Transverse colon (tissue), 4 donors: ENCODE measurements at regions not wholly inside any gene's neighbourhood (a gene's known extent, or its start where the extent isn't known, plus 50 kb on each side); places are given as distances from the start of the nearest gene placed in this dataset.
"Not testable (repeated sequence)": the region's sequence is repeated elsewhere in the genome, so short reads cannot be mapped to it uniquely, and the experiment has no call there.

Experiments
- DNase-seq: peaks from one replicate; pipeline ENCODE4 v3.0.0-alpha.2; 2019
- H3K27ac ChIP-seq, 4 donors: fragments of 200-600 bp; sonication (generic); 2 replicates each; pipeline ENCODE4 v1.5.1; 2016 to 2018; ENCODE audit warnings: inconsistent platforms in 4 of 4
- H3K27me3 ChIP-seq: fragments of 200-600 bp; sonication (generic); 2 replicates; pipeline ENCODE4 v1.5.1; 2017; ENCODE audit warnings: inconsistent platforms
- H3K36me3 ChIP-seq, 4 donors: fragments of 200-600 bp; sonication (generic); 2 replicates each; pipeline ENCODE4 v1.5.1; 2017 to 2019; ENCODE audit warnings: inconsistent platforms in 4 of 4
- H3K4me1 ChIP-seq, 4 donors: fragments of 200-600 bp; sonication (generic); 2 replicates each; pipeline ENCODE4 v1.5.1; 2017 to 2020; ENCODE audit warnings: inconsistent platforms in 4 of 4
- H3K4me3 ChIP-seq, 4 donors: fragments of 200-600 bp; sonication (generic); 1 replicate in 1 of 4; 2 replicates in 3 of 4; pipeline versions ENCODE4 v1.5.1 to v1.6.1; 2017 to 2019; ENCODE audit warnings: inconsistent platforms in 4 of 4
- H3K9me3 ChIP-seq, 2 donors: fragments of 200-600 bp; sonication (generic); 2 replicates each; pipeline ENCODE4 v1.5.1; 2017 to 2019; ENCODE audit warnings: inconsistent platforms in 2 of 2
- CTCF ChIP-seq, 5 experiments: fragments of 200-600 bp in 3 of 5; fragments of 450-650 bp in 2 of 5; sonication (generic) in 3 of 5; IDR thresholded peaks; 1 replicate in 2 of 5; 2 replicates in 3 of 5; pipeline ENCODE4 v1.5.1; 2016 to 2017; ENCODE audit warnings: antibody characterized with exemption in 5 of 5, inconsistent platforms in 3 of 5, mild to moderate bottlenecking in 2 of 5, moderate library complexity in 1 of 5
- EP300 ChIP-seq: sonication (generic); formaldehyde crosslinking; IDR thresholded peaks from one replicate; pipeline ENCODE4 v1.6.1; 2017; ENCODE audit warnings: antibody characterized with exemption, low read depth
- POLR2A ChIP-seq: fragments of 450-650 bp; IDR thresholded peaks from one replicate; pipeline ENCODE4 v1.6.1; 2016; ENCODE audit warnings: antibody characterized with exemption, mild to moderate bottlenecking, moderate library complexity
- POLR2AphosphoS5 ChIP-seq, 3 donors: sonication (generic); formaldehyde crosslinking; IDR thresholded peaks; one replicate each; pipeline ENCODE4 v1.6.1; 2016; ENCODE audit warnings: antibody characterized with exemption in 3 of 3
- WGBS, 2 donors: methylation state at CpG; one replicate each; pipeline ENCODE4 v1.1.5; 2018; ENCODE audit warnings: low coverage in 1 of 2; 5-methylcytosine and 5-hydroxymethylcytosine counted together
- in situ Hi-C, 4 donors: fragments of 200-750 bp; cut with MboI; loops; one replicate each; pipeline versions ENCODE4 v1.15.0 to v1.15.1; 2017; ENCODE audit warnings: low sequenced_read_pairs in 3 of 4, low pct_ligation_motif_present in 1 of 4, low pct_unique_long_range_greater_than_20kb in 1 of 4
- intact Hi-C: fragments of 100-400 bp; cut with DNase I; formaldehyde crosslinking; loops from one replicate; pipeline ENCODE4 v1.15.1; 2023; ENCODE audit warnings: low total_unique reads
- small RNA-seq, 4 donors: library from RNA; depleted of rRNA; stranded (forward); fragments of <200 nt; gene quantifications; one replicate each; pipeline ENCODE3, GENCODE V24; 2016

- H3K27ac ChIP-seq, result no peak overlapping the region
- H3K9me3 ChIP-seq, result peaks cover 0 to 4% of the 10 kb centered on the region in 2 donors
- 80 to 81% methylated on average over 13 to 48 of the region's 53 CpGs for WGBS, 2 donors
- no peak overlapping the region for H3K4me3 ChIP-seq
- no peaks in the 10 kb centered on the region for H3K36me3 ChIP-seq
- in situ Hi-C loops (no loop called here), intact Hi-C loops (no loop called here)
- H3K4me1 ChIP-seq, result no peaks in the 10 kb centered on the region
- H3K27me3 ChIP-seq, result no peaks in the 10 kb centered on the region
- DNase-seq, result no peak
- no peak for TF ChIP-seq CTCF (IDR thresholded peaks at IDR 0.05)
- no peak for TF ChIP-seq POLR2AphosphoS5 (IDR thresholded peaks at IDR 0.05)
- TF ChIP-seq POLR2A, result no peak
- TF ChIP-seq EP300, result no peak
Observed at GRCh38 chr15:19899021-19899824, 642.4 kb downstream of the GOLGA6L6 start.

GRCh38 chr15:19888811-19889210 lies 652.8 kb downstream of the GOLGA6L6 start:
- H3K27me3 ChIP-seq, in situ Hi-C loops, H3K27ac ChIP-seq, H3K9me3 ChIP-seq, intact Hi-C loops, H3K36me3 ChIP-seq, H3K4me3 ChIP-seq, DNase-seq, H3K4me1 ChIP-seq: not testable (repeated sequence)
- 57% methylated on average over 1 of the region's 1 CpG; no CpG with 5 or more reads in 1 of the 2 donors for WGBS, 2 donors

- H3K4me1 ChIP-seq, H3K27ac ChIP-seq, in situ Hi-C loops, H3K36me3 ChIP-seq, intact Hi-C loops, H3K27me3 ChIP-seq, H3K4me3 ChIP-seq, DNase-seq, H3K9me3 ChIP-seq: not testable (repeated sequence)
- 66 to 75% methylated on average over 4 of the region's 4 CpGs for WGBS, 2 donors
Observed at GRCh38 chr15:19844061-19844460, 697.5 kb downstream of the GOLGA6L6 start.

Small RNAs in the stretch of these regions (small RNA-seq; reads per million reads assigned to genes)
- 0 reads per million in 4 donors for gene AC138701.2
- gene IGHD1OR15-1A, result 0 reads per million in 4 donors
- 0 reads per million in 4 donors for gene IGHD2OR15-2A
- 0 reads per million in 4 donors for gene IGHD3OR15-3A
- 0 reads per million in 4 donors for gene IGHD4OR15-4A
- 0 reads per million in 4 donors for gene IGHD5OR15-5A
- gene RN7SL584P, result 0 reads per million in 4 donors
- gene RNU6-978P, result 0 reads per million in 4 donors
